HG03097 (cell line): ENCODE measurements at regions not wholly inside any gene's neighbourhood (a gene's known extent, or its start where the extent isn't known, plus 50 kb on each side); places are given as distances from the start of the nearest gene placed in this dataset.

ENCODE experiments used
- ATAC-seq: cut with Tn5 transposase; IDR thresholded peaks from one replicate; pipeline ENCODE4 v1.9.1; 2021; ENCODE audit not compliant: unreplicated experiment, low FRiP score

DNA sequence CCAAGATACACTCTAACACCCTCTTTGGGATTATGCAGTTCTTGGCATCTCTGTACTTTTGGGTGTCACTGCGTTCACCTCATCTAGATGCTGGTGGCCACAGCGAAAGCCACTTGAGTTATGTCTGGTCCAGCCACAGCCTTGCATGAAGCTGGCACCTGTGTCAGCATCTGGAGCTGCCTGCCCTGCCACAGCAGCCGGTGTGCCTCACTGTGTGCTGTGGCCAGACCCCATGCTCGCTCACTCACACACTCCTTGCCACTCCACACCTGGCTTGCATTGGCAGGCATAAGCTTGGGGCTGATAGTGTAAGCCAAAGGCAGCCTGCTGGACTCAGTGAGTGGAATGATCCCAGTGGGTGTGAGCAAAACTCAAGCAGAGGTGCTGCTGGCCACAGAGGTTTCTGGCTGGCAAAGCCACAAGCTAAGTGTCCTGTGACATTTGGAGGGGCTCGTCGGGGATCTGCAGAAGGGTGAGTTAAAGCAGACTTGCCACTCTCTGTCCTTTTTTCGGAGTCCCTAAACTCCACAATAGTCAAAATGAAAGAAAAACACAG, 442.7 kb upstream of the CDH8 start:
- no peak for ATAC-seq

DNA sequence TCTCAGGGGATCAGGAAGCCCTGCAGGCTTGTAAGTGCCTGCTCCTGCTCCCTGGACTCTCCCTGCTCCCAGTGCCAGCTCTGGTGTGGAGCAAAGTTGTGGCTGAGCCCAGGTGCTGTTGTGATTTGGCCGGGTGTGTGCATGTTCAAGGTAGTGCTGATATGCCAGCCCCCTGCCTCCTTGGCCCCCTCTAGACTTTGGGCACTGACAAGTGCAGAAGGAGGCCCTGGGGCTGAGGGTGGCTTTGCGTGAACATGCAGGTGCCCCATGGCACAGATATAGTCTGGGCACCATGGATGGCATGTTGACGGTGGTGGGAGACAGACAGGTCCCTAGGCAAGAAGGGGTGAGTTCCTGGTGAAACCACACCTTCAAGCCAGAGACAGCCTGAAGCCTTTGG, 441.6 kb upstream of the CDH8 start:
- ATAC-seq, result no peak

DNA sequence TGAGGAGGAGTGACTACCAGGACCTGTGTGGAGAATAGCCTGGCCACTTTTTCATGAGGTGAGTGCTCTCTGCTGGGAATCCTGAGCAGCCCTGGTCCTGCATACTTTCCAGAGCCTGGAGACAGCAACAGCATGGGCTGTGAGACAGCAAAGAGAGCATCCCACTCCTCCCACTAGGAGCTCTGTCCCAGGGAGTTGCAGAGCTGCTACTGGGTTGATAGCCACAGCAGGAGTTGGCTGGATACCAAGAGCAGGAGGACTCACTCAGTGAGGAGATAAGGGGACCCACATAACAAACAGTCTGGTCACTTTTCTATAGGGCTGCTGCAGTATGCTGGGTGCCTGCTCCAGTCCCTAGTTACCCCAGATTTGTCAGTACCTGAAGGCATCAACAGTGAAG, 439.3 kb upstream of the CDH8 start:
- no peak for ATAC-seq

DNA sequence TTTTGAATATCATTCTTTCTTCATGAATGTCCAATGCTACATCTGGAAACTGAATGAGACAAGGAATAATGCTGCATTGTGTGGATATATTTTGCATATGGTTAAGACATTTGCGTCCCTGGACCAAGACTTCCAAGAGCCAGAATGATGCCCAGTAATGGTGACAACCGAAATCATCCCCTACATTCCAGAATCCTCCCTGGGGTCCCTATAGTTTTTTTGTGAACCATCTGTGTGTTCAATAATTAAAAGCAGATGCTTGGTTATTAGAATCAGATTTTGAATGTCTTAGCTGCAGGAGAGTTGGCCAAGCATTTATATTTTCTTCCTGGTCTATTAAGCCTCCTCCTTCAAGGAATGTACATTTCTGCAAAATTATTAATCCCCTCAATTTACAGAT, 426.7 kb upstream of the CDH8 start:
- no peak for ATAC-seq

DNA sequence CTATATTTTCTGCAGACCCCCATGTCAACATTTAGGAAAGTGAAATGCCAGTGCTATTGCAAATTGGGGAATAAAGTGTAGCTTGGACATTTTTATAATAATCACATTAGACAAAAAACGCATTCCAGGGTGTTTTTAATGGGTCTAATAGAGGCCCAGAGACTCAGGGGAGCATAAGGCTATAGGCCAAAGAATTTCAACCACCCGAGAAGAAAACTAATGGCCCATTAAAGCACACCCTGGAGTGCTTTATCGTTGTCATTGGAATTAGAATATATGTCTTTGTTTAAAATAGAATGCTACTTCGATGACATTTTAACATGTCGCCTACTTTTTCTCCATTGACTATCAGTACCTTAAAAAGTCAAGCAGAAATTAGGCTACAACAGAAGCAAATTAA, 414.1 kb upstream of the CDH8 start:
- ATAC-seq, result no peak

DNA sequence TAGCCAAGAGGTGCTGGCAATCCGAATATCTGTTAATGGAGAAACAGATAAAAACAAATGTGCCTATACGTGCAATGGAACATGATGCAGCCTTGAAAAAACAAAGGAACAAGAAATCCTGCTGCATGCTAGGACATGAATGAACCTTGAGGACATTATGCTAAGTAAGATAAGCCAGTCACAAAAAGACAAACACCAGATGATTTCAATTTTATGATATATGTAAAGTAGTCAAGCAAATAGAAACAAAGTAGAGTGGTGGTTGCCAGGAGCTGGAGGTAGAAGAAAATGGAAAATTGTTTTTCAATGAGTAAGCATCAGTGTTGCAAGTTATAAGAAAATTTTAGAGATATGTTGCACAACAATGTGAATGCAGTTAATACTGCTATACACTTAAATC, 409.7 kb upstream of the CDH8 start:
- ATAC-seq, result no peak

DNA sequence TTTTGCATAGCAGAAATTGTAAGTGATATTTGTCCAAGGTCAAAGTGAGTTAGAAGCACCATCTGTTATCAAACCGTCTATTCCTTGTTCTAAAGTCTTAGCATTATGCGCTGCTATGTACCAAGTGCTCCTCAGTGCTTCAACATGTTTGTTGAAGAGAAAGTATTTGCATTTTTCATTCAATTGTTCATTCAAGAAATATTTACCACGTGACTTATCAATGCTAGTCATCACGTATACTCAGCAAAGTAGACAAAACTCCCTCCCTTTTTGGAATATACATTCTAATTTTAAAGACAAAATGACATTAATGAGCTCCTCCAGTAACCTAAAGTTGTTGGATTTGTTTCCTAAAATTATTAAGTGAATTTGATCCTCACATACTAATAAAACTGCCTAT, 388.0 kb upstream of the CDH8 start:
- no peak for ATAC-seq

DNA sequence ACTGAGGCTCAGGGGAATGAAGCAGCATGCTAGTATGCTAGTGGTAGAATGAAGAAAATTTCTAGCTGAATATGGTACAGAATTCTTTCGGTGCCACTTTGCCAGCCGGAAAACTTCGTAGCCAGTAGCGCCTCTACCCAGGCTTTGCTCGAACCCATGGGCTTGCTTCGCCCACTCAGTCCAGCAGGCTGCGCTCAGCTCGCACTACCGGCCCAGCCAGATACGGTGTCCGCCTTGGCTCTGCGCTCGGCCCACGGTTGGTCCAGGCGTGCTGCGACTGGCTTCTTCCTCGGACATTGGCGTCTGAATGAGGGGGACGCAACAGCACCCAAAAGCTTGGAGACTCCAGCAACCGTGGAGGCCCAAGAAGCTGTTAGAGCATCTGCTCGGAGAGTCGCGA, 372.5 kb upstream of the CDH8 start:
- no peak for ATAC-seq

DNA sequence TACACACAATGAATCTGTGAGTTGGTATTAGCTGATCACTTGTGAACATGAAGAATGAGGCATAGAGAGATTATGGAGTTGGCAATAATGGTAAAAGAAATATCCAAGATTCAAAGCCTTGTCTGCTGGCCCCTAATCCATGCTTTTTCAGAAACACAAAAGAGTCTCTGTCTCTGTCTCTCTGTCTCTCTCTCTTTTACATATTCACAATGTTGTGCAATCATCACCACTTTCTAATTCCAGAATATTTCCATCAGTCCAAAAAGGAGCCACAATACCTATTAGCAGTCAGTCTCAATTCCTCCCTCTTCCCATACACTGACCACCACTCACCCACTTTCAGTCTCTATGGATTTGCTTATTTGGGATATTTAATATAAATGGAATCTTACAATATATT, 370.1 kb upstream of the CDH8 start:
- no peak for ATAC-seq

DNA sequence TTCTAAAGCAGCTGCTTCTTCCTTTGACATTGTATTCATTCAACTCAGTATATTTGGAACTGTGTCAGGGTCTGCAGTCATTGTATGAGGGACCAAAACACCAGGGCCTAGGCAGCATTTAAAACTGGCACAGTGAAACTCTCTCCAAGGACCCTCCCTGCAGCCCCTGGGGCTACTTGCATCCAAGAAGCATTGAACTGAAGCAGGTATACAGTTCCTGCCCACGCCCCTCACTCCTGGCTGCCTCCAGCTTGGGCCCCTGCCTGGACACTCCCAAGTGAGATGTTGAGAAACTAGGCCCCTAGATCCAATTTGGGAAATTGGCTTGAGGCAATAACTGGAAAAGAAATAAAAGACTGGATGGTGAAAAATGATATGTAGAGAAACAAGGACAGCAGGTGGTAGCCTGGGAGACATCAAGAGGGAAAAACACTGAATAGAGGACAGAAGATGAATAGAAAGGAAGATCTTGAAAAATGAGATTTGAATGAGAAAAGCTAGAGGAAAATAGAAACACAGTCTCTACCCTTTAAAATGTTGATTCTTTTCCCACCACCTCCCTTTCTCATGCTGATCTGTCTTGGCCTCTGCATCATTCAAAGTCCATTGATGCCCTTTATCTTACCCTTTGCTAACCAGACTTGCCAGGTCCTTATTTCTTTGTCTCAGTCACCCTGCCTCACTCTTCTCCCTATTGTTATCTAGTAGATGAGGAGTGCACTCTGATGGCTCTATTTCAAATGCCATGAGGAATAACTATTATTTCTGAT, 368.8 kb upstream of the CDH8 start:
- no peak for ATAC-seq

DNA sequence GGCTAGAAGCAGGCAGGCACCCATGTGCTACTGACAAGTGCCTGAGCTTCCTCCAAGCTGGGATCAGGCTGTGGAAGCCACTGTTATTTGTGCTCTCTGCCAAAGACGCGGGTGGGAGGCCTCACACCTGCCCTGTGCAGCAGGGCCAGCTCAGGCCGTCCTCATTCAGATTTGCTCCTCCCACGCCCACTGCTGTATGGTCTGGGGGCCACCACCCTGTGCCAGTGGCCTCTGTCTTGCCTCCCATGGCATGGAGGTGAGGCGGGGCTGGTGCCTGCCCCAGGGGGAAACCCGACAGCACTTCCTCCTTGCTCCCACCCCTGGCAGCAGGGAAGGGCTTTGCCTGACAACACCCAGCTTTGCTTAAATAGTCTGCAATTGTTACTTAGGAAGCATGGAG, 356.5 kb upstream of the CDH8 start:
- ATAC-seq, result no peak

DNA sequence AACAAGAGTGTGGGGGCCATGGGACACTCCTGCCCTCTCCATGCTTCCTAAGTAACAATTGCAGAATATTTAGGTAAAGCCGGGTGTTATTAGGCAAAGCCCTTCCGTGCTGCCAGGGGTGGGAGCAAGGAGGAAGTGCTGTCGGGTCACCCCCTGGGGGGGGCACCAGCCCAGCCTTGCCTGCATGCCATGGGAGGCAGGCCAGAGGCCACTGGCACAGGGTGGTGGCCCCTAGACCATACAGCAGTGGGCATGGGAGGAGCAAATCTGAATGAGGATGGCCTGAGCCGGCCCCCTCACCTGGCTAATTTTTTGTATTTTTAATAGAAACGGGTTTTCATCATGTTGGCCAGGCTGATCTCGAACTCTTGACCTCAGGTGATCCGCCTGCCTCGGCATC, 355.7 kb upstream of the CDH8 start:
- ATAC-seq, result no peak

DNA sequence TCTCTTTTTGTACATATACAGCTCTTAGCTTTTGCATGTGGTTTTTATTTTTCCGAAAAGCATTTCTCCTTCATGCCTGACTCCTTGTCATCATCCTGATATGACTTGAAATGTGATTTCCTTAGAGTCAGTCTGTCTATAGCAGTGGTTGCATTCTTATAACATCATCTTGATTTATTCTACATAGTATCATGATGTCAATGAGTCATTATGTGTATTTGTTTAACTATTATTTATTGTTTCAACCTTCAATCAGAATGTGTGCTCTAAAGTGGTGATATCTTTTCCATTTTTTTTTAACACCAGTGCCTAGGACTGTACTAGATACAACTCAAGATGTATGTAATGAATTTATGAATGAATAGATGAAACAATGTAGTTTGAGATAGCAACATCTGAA, 354.9 kb upstream of the CDH8 start:
- ATAC-seq, result no peak

DNA sequence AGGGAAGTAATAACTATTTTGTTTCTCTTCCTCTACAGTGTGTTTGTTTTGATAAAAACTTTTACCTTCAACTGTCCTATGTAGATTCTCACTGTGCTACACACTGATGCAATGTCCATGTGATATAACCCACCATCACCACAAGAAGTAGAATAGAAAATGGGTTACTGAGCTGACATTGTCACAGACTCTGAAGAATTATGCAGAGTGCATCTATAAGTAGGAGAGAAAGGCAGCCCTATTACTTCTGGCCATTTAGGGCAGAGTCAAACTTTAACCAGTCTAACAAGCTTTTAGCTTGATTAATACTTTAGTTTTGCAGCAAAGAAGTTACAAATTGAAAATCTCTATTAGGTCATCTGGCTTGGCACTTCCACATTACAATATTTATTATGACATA, 354.0 kb upstream of the CDH8 start:
- no peak for ATAC-seq

DNA sequence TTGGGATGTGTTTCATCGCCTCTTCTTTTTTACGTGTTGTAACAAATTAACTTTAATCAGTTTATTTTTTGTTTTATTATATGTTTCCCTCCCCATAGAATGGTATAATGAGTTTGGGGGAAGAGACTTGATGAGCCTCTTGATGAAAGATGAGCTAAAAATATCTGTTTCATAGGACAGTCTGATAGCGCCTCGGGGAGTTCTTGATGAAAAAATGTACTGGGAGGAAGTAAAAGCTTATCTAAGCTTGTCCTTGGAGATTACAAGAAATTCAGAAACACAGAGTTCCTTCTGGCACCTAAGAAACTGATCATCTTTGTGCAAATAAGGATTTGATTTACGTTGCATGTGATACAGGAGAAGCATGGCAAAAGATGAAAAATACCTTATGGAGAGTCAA, 350.2 kb upstream of the CDH8 start:
- ATAC-seq, result no peak

DNA sequence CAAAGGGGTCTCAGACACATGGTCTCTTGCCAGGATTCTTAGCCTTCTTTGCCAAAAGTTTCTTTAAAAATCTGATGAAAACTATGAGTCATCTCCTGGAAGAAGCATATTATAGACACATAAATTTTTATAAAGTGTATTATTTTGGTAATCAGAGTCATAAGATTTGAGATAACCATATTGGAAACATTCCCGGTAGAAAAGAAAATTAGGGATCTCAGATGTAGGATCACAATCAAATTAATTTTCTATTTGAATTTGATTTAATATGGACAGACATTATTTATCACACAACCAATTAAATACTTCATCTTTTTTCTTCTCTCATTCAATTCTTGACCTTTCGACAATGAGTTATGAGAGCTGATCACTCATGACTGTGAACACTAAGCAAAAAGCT, 347.7 kb upstream of the CDH8 start:
- no peak for ATAC-seq

DNA sequence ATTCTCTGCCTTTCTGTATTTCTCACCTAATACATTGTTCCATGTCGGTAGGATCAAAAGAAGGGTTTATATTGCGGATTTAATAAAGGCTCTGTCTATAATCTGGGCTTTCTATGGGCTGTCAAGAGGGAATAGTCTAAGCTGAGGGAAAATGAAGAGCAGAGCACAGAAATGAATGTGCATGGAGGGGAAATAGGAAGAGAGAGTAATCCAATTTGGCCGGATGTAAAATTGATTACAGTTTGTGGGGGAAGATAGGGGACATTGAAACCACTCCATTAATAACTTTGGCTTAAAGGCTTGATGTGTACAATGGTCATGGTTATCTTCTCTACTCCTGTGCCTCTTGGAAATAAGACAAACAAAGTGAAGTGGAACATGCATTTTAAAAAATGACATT, 334.2 kb upstream of the CDH8 start:
- ATAC-seq, result no peak

DNA sequence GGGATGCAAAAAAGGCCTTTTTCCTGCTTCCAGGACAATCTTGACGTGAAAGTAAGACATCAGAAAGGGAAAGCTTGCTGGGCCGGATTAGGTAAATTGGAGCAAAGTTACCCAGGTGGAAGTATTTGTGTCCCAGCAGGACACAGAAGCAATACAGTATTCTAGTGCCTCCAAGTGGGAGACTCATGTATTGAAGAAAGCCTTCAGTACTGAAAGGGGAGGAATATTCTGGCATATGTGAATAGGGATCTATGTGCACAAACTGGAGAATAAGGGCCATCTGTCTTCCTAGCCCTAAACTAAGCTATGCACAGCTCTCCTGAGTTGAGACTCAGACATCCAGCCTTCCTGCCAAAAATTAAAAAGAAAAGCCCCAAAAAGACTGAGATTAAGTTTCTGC, 327.3 kb upstream of the CDH8 start:
- no peak for ATAC-seq

DNA sequence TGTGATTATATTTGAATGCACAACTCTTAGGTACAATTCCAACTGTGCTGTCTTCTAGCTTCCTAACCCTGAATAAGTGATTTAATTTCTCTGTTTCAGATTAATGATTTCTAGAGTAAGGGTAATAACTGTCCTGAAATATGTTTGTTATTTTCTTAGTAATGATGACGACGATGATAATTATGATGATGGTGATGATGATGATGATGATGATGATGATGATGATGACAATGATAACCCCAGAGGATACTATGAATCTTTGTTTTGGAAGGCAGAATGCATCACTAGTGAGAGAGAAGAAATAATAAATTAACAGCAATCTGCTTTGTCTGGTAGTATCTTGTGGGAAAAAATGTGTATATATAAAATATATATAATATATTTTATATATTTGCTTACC, 317.1 kb upstream of the CDH8 start:
- ATAC-seq, result no peak

DNA sequence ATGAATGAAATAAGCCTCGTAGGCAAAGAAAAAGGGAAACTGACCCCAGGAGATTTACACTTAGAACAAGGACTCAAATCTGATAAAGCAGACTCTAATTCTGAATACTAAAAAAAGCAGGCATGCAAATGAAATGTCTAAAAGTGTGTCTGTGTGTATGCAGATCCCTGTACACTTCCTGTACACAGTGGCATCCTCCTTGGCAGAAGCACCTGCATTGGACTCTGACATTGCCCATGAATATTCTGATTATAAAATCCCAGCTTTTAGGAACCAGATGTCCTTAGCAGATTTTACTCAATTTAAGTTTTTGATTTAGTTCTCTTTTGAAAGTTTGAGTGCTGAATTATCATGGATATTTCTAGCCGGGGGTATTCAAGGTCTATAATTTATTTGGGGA, 306.0 kb upstream of the CDH8 start:
- no peak for ATAC-seq

DNA sequence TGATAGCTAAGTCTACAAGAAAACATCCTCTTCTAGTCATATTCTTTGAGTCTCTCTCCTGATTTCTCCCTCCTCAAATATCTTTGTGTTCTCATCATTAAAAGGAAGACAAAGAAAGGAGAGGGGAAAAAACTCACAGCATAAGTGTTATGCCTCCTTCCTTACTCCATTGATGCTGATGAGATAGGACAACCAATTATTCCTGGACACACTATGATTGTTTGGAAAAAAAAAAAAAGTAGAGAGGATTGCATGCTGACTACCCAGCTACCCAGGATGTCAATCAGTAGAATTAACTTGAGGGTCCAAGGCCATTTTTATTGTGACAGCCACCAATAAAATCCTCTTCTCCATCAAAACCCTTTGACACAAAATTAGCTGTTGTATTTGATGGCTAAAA, 299.1 kb upstream of the CDH8 start:
- no peak for ATAC-seq

DNA sequence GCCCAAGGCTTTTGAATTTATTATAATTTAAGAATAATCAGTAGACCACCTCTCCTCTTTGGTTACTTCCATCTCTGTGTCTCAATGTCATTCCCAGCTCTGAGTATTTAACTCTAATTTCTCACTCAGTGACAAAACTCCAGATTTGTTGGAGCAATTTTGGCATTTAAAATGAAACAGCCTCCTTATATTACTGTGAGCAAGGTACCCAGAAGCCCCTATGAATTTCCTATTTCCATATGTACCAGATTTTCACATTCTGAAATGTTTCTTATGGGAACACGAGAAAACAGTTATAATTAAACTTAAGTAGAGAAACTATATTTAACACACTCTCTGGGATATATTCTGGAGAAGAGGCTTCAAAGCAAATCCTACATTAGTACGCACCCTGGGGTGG, 285.4 kb upstream of the CDH8 start:
- no peak for ATAC-seq

DNA sequence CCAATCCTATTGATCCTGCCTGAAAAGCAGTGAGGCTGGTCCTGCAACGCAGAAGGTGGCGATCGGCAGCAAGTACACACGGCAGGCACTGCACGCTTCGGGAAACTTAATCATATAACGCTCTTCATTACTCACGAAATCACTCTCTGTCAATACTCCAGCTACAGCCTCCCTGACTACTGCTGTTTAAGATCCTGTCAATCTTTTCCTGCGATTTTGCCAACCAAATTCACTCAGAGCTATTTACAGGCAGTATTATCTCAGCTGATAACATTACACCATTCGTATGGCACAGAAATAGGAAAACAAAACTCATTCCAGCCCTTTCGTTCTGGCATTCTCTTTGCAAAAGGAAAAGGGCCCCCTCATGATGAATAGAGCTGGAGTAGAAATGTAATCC, 262.4 kb upstream of the CDH8 start:
- no peak for ATAC-seq
